ENCODE measurements at regions not wholly inside any gene's neighbourhood (a gene's known extent, or its start where the extent isn't known, plus 50 kb on each side); places are given as distances from the start of the nearest gene placed in this dataset.

DNA sequence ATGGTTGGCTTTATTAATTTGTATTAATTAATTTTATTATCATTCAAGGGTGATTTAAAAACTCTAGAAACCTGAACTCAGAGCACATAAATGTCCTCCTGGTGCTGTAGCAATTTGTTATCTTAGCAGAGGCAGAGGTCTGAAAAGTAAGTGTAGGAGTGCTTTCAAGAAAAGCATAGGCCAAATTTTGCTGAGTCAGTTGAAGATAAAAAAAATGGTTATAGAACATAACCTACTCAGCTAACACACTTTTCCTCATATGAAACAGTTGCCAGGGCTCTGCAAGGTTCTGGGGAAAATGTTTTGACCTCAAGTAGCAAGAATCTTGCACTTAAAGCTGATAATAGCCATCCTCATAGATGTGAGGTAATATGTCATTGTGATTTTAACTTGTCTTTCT, 53.5 kb upstream of the CHODL start:
- intact Hi-C loops (cut with DNase I) = no loop called here
- DNase-seq (no peak), ATAC-seq (ENCODE audit: poor library complexity) (no peak)

GRCh38 chr21:18178509-18178908, 66.1 kb upstream of the CHODL start:
- ATAC-seq (ENCODE audit: poor library complexity) = no peak

GRCh38 chr21:18174370-18174769, 70.3 kb upstream of the CHODL start:
- DNase-seq (no peak), ATAC-seq (ENCODE audit: poor library complexity) (no peak)
- intact Hi-C loops (cut with DNase I) = no loop called here

More at GRCh38 chr21:18178509-18178908, 66.1 kb upstream of the CHODL start:
- intact Hi-C loops (cut with DNase I) = no loop called here
- no peak for DNase-seq

- no peak for DNase-seq
- intact Hi-C loops (cut with DNase I) = no loop called here
- ATAC-seq (ENCODE audit: poor library complexity) = no peak
Observed at GRCh38 chr21:18170829-18171228, 73.8 kb upstream of the CHODL start.

DNA sequence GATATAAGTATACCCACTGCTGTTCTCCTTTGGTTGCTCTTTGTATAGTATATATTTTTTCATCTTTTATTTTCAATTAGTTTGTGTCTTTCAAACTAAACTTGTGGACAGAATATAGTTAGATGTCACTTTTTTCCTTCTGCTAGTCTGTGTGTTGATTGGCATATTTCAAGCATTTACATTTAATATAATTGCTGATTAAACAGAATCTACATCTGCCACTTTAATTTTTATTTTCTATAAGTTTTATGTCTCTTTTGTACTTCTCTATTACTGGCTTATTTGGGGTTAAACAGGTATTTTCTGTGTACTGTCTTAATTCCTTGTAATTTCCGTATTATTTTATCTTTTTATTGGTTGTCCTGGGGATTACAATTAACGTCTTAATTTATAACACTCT, 74.4 kb upstream of the CHODL start:
- DNase-seq (no peak), ATAC-seq (ENCODE audit: poor library complexity) (no peak)
- intact Hi-C loops (cut with DNase I) = no loop called here

- DNase-seq = no peak
- no peak for ATAC-seq (ENCODE audit: poor library complexity)
- intact Hi-C loops (cut with DNase I) = no loop called here
Observed at GRCh38 chr21:18168108-18168507, 76.5 kb upstream of the CHODL start.

DNA sequence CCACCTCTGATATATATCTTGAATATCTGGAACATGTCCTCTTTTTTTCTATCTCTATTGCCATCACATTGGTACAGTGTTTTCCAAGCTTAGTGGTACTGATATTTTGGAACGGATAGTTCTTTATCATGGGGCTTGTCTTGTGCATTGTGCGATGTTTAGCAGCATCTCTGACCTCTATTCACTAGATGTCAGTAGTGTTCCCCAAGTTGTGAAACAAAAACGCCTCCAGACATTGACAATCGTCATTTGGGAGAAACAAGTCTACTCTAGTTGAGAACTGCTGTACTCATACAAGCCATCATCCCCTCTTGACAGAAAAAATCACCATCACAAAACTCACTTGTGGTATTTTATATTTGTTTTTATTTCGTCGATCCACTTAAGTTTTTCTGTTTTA, 79.7 kb upstream of the CHODL start:
- DNase-seq (no peak), ATAC-seq (ENCODE audit: poor library complexity) (peak; percentile 46)
- intact Hi-C loops (cut with DNase I) = no loop called here

GRCh38 chr21:18164483-18164882, 80.2 kb upstream of the CHODL start:
- intact Hi-C loops (cut with DNase I) = no loop called here
- ATAC-seq (ENCODE audit: poor library complexity) (no peak), DNase-seq (no peak)

DNA sequence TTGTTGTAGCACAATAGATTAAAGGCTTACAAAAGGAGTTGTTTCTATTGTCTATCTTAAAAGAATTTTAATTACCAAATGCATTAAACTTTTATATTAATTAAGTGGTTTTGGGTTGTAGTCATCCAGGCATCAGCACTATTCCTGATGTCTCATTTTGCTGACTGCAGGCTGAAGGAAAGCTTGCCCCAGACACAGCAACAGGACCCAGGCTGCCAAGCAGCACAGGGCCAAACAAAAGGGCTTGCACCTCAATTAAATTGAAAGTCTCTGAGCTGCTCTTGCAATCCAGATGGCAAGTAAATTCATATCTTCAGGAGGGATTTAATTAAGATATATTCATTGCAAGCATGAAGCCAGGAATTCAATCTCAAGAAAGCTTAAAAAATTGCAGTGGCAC, 80.7 kb upstream of the CHODL start:
- DNase-seq = no peak
- no peak for ATAC-seq (ENCODE audit: poor library complexity)
- intact Hi-C loops (cut with DNase I) = no loop called here

DNA sequence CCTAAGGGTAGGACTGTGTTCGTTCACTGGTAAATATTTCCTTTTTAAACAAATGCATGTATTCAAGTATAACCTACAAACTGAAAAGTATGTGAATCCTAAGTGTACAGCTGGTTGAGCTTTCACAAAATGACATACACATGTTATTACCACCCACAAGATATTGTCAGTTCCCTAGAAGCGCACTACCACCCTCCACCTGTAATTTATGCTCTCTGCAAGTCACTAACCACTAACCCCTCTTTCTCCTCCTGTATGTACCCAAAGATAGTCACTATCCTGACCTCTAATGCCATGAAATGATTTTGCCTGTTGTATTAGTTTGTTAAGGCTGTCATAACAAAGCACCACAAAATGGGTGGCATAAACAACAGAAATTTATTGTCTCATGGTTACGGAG, 82.8 kb upstream of the CHODL start:
- intact Hi-C loops (cut with DNase I) = no loop called here
- DNase-seq (no peak), ATAC-seq (ENCODE audit: poor library complexity) (no peak)

DNA sequence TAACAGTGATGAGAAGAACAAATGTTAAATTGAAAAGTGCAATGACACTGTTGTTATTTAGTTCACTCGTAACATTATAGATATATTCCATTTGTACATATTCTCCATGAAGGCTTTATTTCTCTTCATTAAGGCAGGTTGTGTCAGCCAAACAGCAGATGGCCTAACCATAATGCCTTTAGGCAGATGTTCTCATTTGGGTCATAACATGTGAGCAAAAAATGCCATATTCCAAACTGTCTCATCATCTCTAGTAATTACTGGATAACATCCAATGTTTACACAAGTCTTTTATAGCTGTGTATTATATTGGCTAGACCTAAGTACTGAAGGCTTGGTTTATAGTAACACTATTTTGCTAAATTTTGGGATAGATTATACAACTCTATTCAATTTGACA, 87.2 kb upstream of the CHODL start:
- no peak for DNase-seq
- intact Hi-C loops (cut with DNase I) = no loop called here
- ATAC-seq (ENCODE audit: poor library complexity) = no peak

DNA sequence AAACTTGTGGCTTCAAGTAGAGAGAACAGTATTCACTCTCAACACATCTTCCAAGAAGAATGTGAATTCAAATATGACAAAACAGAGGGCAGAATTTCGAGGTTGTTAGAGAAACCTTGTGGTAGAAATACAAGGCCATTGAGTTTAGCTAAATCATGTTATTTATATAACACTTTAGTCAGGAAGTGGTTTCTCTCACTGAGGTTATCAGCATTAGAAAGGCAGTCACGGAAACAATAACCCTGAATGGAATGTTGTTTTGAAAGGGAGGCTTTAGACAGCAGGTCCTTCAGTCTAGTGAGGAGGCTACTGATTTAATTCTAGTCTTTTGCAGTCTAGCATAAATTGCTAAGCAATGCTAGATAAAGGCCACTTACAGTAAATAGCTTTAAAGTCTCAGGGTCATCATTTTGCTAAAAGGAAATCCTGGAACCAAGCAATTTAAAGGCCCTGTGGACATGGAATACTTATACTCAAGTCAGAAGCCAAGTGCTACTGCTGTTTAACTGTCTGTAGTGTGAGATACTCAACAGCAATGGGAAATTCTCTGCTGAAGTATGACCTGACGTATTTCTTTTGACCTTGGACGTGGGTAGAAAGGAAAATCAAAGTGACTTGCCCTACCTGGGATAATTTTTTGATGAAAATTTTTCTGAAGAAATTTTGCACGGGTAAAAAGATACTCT, 89.0 kb upstream of the CHODL start:
- ATAC-seq (ENCODE audit: poor library complexity) (no peak), DNase-seq (no peak)
- intact Hi-C loops (cut with DNase I) = no loop called here

GRCh38 chr21:18153063-18153462, 91.6 kb upstream of the CHODL start:
- DNase-seq (no peak), ATAC-seq (ENCODE audit: poor library complexity) (no peak)
- intact Hi-C loops (cut with DNase I) = no loop called here

DNA sequence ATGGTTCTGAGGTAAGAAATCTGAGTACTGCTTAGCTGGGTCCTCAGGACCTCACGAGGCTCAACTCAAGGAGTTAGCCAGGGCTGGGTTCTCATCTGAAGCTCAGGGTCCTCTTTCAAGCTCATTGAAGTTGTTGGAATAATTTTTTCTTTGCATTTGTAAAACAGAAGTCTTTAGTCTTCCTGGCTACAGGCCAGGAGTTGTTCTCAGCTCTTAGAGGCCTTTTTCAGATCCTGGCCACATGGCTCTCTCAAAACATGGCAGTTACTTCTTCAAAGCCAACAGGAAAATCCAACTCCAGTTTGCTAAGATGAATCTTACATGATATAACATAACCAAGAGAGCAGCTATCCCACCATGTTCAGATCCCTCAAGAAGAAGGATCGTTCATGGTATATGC, 92.3 kb upstream of the CHODL start:
- DNase-seq (no peak), ATAC-seq (ENCODE audit: poor library complexity) (no peak)
- intact Hi-C loops (cut with DNase I) = no loop called here

DNA sequence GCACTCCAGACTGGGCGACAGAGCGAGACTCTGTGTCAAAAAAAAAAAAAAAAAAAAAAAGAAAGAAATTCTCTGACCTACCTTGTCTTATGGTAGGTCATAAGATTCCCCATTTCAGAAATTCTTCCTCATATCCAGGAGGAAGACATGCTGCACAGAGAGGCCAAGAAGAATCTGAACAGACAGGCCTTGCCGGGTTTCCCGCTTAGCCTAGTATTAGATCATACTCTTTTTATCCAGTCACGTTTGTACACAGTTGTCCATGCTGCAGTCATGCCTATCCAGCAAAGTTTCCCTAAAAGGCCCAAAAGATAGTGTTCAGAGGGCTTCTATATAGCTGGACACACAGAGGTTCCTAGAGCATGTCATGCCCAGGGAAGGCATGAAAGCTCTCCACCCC, 93.6 kb upstream of the CHODL start:
- ATAC-seq (ENCODE audit: poor library complexity) (no peak), DNase-seq (no peak)
- intact Hi-C loops (cut with DNase I) = no loop called here

DNA sequence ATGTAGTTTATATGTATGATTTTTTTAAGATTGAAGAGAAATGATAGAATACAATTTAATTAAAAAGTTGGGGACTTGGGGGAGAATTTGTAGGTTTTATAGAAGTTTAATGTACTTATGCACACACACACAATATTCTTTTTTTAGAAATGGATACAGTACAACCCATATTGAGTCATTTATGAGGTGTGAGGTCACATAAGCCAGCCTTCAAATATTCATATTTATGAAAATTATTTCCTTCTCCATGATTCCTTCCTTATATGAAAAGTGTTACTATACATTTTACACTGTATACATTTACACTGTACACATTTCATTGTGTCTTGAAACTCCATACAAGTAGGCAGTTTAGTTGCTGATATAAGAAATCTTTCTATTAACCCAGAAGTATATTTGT, 96.2 kb upstream of the CHODL start:
- intact Hi-C loops (cut with DNase I) = no loop called here
- DNase-seq (no peak), ATAC-seq (ENCODE audit: poor library complexity) (no peak)

GRCh38 chr21:18147678-18148077, 97.0 kb upstream of the CHODL start:
- DNase-seq (no peak), ATAC-seq (ENCODE audit: poor library complexity) (no peak)
- intact Hi-C loops (cut with DNase I) = no loop called here

DNA sequence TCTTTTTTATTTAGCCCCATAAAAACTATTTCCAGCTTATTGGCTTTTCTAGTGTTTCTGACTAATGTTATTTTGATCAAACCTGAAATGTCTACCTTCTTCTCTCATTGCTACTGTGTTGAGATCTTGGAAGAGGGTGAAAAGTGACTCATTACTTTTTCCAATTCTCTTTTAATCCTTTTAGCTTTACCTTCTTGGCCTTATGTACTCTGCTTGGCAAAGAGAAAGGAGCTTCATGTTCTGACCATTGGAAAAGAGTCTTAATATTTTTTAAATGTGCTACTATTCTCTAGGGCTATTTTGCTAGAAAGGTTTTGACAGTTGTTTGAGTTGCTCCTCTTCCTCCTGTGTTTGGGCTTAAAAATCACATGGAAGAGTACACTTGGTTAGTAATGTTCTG, 97.8 kb upstream of the CHODL start:
- intact Hi-C loops (cut with DNase I) = no loop called here
- no peak for DNase-seq
- no peak for ATAC-seq (ENCODE audit: poor library complexity)

- ATAC-seq (ENCODE audit: poor library complexity) (no peak), DNase-seq (no peak)
- intact Hi-C loops (cut with DNase I) = no loop called here
Observed at GRCh38 chr21:18144339-18144738, 100.3 kb upstream of the CHODL start.

DNA sequence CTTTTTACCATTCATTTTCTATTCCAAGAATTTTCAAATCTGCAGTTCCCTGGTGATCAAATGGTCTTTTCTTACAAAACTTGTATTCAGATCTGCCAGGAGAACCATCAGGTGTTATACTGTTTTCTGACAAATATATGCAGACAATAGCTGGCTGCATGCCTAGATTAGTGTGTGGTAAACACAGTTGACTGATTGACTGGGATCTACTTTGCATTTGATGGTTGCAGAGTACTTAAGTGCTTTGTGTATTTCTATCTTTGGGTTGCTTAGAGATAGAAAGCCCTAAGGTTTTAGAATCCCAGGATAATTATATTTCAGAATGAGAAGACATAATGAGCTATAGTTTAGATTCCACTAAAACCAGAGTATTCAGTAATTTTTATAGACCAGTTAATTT, 102.0 kb upstream of the CHODL start:
- no peak for ATAC-seq (ENCODE audit: poor library complexity)
- intact Hi-C loops (cut with DNase I) = no loop called here

GRCh38 chr21:18138507-18138906, 106.1 kb upstream of the CHODL start:
- intact Hi-C loops (cut with DNase I) = no loop called here
- ATAC-seq (ENCODE audit: poor library complexity) = no peak
- DNase-seq = no peak

More for the DNA sequence above, 102.0 kb upstream of the CHODL start:
- DNase-seq = no peak
